MM.1S (cell line): ENCODE measurements at regions not wholly inside any gene's neighbourhood (a gene's known extent, or its start where the extent isn't known, plus 50 kb on each side); places are given as distances from the start of the nearest gene placed in this dataset.

Experiments used
- CTCF ChIP-seq: fragments of 300-600 bp; sonication (generic); IDR thresholded peaks from 2 replicates; pipeline ENCODE4 v1.5.1; 2016; ENCODE audit warnings: antibody characterized with exemption, low read length, mixed read lengths
- EZH2 ChIP-seq: fragments of 300-600 bp; sonication (generic); optimal IDR thresholded peaks from 2 replicates; pipeline ENCODE3; 2017; ENCODE audit warnings: low read depth, mild to moderate bottlenecking, antibody characterized with exemption, low read length, mixed read lengths
- EZH2phosphoT487 ChIP-seq: fragments of 300-600 bp; sonication (generic); IDR thresholded peaks from 2 replicates; pipeline ENCODE4 v1.6.1; 2018; ENCODE audit warnings: antibody characterized with exemption, low read length

GRCh38 chr1:173126421-173126820 lies 75.7 kb upstream of the TNFSF18 start:
- TF ChIP-seq CTCF: no peak
- TF ChIP-seq EZH2phosphoT487: no peak
- TF ChIP-seq EZH2: no peak
